IMR-90 (cell line): ENCODE measurements at regions not wholly inside any gene's neighbourhood (a gene's known extent, or its start where the extent isn't known, plus 50 kb on each side); places are given as distances from the start of the nearest gene placed in this dataset.

Experiments used
- ATAC-seq: fragments of 200-7000 bp; cut with Tn5 transposase; 2 replicates; pipeline ENCODE4 v1.9.1; 2020; ENCODE audit warnings: low read depth, mild to moderate bottlenecking, moderate library complexity
- BruUV-seq: library from RNA; stranded (reverse); fragments of 400-500 nt; replicated peaks from 2 replicates; lab custom pipeline; 2021; lab: Mats Ljungman, UMichigan
- CTCF ChIA-PET: fragments of 300-600 bp; formaldehyde crosslinking; extraction: SDS; loops from one replicate; lab custom pipeline; 2021; ENCODE audit warnings: antibody characterized with exemption; lab: Yijun Ruan, JAX
- POLR2A ChIA-PET: fragments of 300-600 bp; sonication (Branson Sonifier 250); formaldehyde crosslinking; loops from one replicate; lab custom pipeline; 2022; ENCODE audit warnings: antibody characterized with exemption; ENCODE audit not compliant: unreplicated experiment; lab: Charles Lee
- DNase-seq: peaks from one replicate; pipeline ENCODE4 v3.0.0; 2013
- H2AFZ ChIP-seq: replicated peaks from 2 replicates; pipeline ENCODE3; 2013; ENCODE audit warnings: low read length, mild to moderate bottlenecking; ENCODE audit not compliant: poor library complexity
- H2AK5ac ChIP-seq: 2 replicates; pipeline ENCODE4 v1.6.1; 2013; ENCODE audit warnings: low read depth, low read length, inconsistent platforms
- H2AK9ac ChIP-seq: replicated peaks from 2 replicates; pipeline ENCODE3; 2013; ENCODE audit warnings: mild to moderate bottlenecking, low read depth, low read length, moderate library complexity; ENCODE audit not compliant: poor library complexity
- H2BK120ac ChIP-seq: 2 replicates; pipeline ENCODE4 v1.6.1; 2013; ENCODE audit warnings: low read depth, low read length, inconsistent platforms
- H2BK15ac ChIP-seq: 3 replicates; pipeline ENCODE4 v1.6.1; 2013; ENCODE audit warnings: low read depth, low read length, inconsistent platforms
- H2BK20ac ChIP-seq: 2 replicates; pipeline ENCODE4 v1.6.1; 2013; ENCODE audit warnings: low read depth, mild to moderate bottlenecking, inconsistent platforms, low read length, moderate library complexity
- H2BK5ac ChIP-seq: 2 replicates; pipeline ENCODE4 v1.6.1; 2013; ENCODE audit warnings: mild to moderate bottlenecking, low read depth, low read length, inconsistent platforms; ENCODE audit not compliant: poor library complexity, severe bottlenecking
- H3K14ac ChIP-seq: replicated peaks from 2 replicates; pipeline ENCODE4 v1.6.1; 2013; ENCODE audit warnings: low read depth, low read length, inconsistent platforms
- H3K18ac ChIP-seq: 2 replicates; pipeline ENCODE4 v1.6.1; 2013; ENCODE audit warnings: low read depth, low read length, control low read depth
- H3K23ac ChIP-seq: 2 replicates; pipeline ENCODE4 v1.6.1; 2013; ENCODE audit warnings: low read depth, low read length, inconsistent platforms
- H3K27ac ChIP-seq: 2 replicates; pipeline ENCODE4 v1.5.1; 2013; ENCODE audit warnings: mild to moderate bottlenecking, control low read depth, low read length; ENCODE audit not compliant: insufficient read depth
- H3K27me3 ChIP-seq: 2 replicates; pipeline ENCODE4 v1.6.1; 2013; ENCODE audit warnings: low read length; ENCODE audit not compliant: control insufficient read depth, insufficient read depth
- H3K36me3 ChIP-seq: 2 replicates; pipeline ENCODE4 v1.6.1; 2013; ENCODE audit warnings: low read length, mixed read lengths; ENCODE audit not compliant: control insufficient read depth, insufficient read depth
- H3K4ac ChIP-seq: 2 replicates; pipeline ENCODE4 v1.6.1; 2013; ENCODE audit warnings: low read depth, low read length, inconsistent platforms
- H3K4me1 ChIP-seq: 2 replicates; pipeline ENCODE4 v1.6.1; 2013; ENCODE audit warnings: low read length, mixed read lengths; ENCODE audit not compliant: control insufficient read depth, insufficient read depth
- H3K4me2 ChIP-seq: 2 replicates; pipeline ENCODE4 v1.6.1; 2013; ENCODE audit warnings: low read depth, mild to moderate bottlenecking, control low read depth, low read length, moderate library complexity
- H3K4me3 ChIP-seq: 2 replicates; pipeline ENCODE4 v1.5.1; 2013; ENCODE audit warnings: low read depth, mild to moderate bottlenecking, control low read depth, low read length, moderate library complexity; ENCODE audit not compliant: insufficient read depth
- H3K56ac ChIP-seq: 2 replicates; pipeline ENCODE4 v1.6.1; 2013; ENCODE audit warnings: low read length, inconsistent platforms; ENCODE audit not compliant: insufficient read depth; ENCODE audit errors: extremely low read depth
- H3K79me1 ChIP-seq, 2 experiments: 2 replicates each; pipeline ENCODE4 v1.6.1; 2013; ENCODE audit warnings: low read length in 2 of 2, inconsistent platforms in 1 of 2, low read depth in 1 of 2
- H3K9ac ChIP-seq: 2 replicates; pipeline ENCODE4 v1.6.1; 2013; ENCODE audit warnings: low read depth, low read length, control low read depth
- H3K9me1 ChIP-seq: 2 replicates; pipeline ENCODE4 v1.6.1; 2013; ENCODE audit warnings: low read length, inconsistent platforms; ENCODE audit not compliant: insufficient read depth
- H3K9me3 ChIP-seq: 2 replicates; pipeline ENCODE4 v1.6.1; 2013; ENCODE audit warnings: low read length; ENCODE audit not compliant: control insufficient read depth, insufficient read depth
- H4K20me1 ChIP-seq: 2 replicates; pipeline ENCODE4 v1.6.1; 2013; ENCODE audit warnings: low read length, inconsistent platforms; ENCODE audit not compliant: insufficient read depth
- H4K5ac ChIP-seq: 2 replicates; pipeline ENCODE4 v1.6.1; 2013; ENCODE audit warnings: mild to moderate bottlenecking, low read depth, low read length, control low read depth
- H4K8ac ChIP-seq, 2 experiments: 2 replicates each; pipeline ENCODE4 v1.6.1; 2013; ENCODE audit warnings: low read depth in 2 of 2, low read length in 2 of 2, control low read depth in 1 of 2, inconsistent platforms in 1 of 2
- H4K91ac ChIP-seq: 2 replicates; pipeline ENCODE4 v1.6.1; 2013; ENCODE audit warnings: low read depth, low read length, inconsistent platforms; ENCODE audit not compliant: insufficient read depth
- BHLHE40 ChIP-seq: fragments of 150-350 bp; IDR thresholded peaks from 2 replicates; pipeline ENCODE4 v1.6.1; 2016; ENCODE audit warnings: mild to moderate bottlenecking, low read depth, low read length
- CEBPB ChIP-seq: IDR thresholded peaks from 2 replicates; pipeline ENCODE4 v1.6.1; 2012; ENCODE audit warnings: low read depth, low read length, improper control_type of control experiment
- CHD1 ChIP-seq: IDR thresholded peaks from 2 replicates; pipeline ENCODE4 v1.6.1; 2012; ENCODE audit warnings: low read depth, low read length, improper control_type of control experiment
- FOS ChIP-seq: fragments of 150-350 bp; IDR thresholded peaks from 2 replicates; pipeline ENCODE4 v1.6.1; 2016; ENCODE audit warnings: low read depth, low read length
- NFE2L2 ChIP-seq: fragments of 150-350 bp; IDR thresholded peaks from 2 replicates; pipeline ENCODE4 v1.6.1; 2016; ENCODE audit warnings: low read depth, mild to moderate bottlenecking, low read length
- RAD21 ChIP-seq: IDR thresholded peaks from 2 replicates; pipeline ENCODE4 v1.6.1; 2012; ENCODE audit warnings: low read length, improper control_type of control experiment
- SMC3 ChIP-seq: fragments of 150-350 bp; IDR thresholded peaks from 2 replicates; pipeline ENCODE4 v1.6.1; 2016; ENCODE audit warnings: low read depth, mild to moderate bottlenecking, antibody characterized with exemption, low read length, moderate library complexity
- WGBS, 2 experiments: methylation state at CpG; one replicate each; pipeline versions ENCODE4 v1.1.5 to v1.1.7; 2013; ENCODE audit warnings: missing lambda C conversion rate in 2 of 2; ENCODE audit not compliant: insufficient read length in 1 of 2; ENCODE audit errors: extremely low coverage in 2 of 2; 5-methylcytosine and 5-hydroxymethylcytosine counted together
- dilution Hi-C: fragments of 300-500 bp; cut with HindIII; formaldehyde crosslinking; loops from one replicate; pipeline ENCODE4 v1.14.3; 2018; ENCODE audit warnings: low sequenced_read_pairs; ENCODE audit not compliant: unreplicated experiment
- in situ Hi-C: fragments of 300-500 bp; cut with MboI; formaldehyde crosslinking; loops from 3 replicates; pipeline ENCODE4 v1.14.3; 2019; ENCODE audit warnings: low sequenced_read_pairs, inconsistent platforms, mixed read lengths
- intact Hi-C: fragments of 100-400 bp; cut with micrococcal nuclease; formaldehyde crosslinking; loops from 2 replicates; pipeline ENCODE4 v1.10.0; 2022
- TF ChIP-seq, protein P1 (sequence below): fragments of 150-350 bp; IDR thresholded peaks from 2 replicates; pipeline ENCODE4 v1.6.1; 2017; ENCODE audit warnings: mild to moderate bottlenecking, antibody characterized with exemption, low read length, low read depth

GRCh38 chr4:33924811-33925210, 2319.5 kb downstream of the ARAP2 start:
- H4K20me1 ChIP-seq, result no peaks in the 10 kb centered on the region
- intact Hi-C loops (no loop called here), dilution Hi-C loops (no loop called here), in situ Hi-C loops (no loop called here)
- no CpG with 5 or more reads among the region's 1 CpG for WGBS, 2 experiments
- DNase-seq (no peak), ATAC-seq (no peak)
- H2BK20ac ChIP-seq, result no peak overlapping the region
- H3K27ac ChIP-seq, result no peak overlapping the region
- H3K4me1 ChIP-seq, result no peaks in the 10 kb centered on the region
- H3K14ac ChIP-seq, result no peak overlapping the region
- BruUV-seq, result no TSS peak
- no peak overlapping the region for H2AK5ac ChIP-seq
- H3K18ac ChIP-seq, result no peak overlapping the region
- CTCF ChIA-PET, result interaction anchor here (0.5 kb wide), 1 partner anchor 340 kb away, joined by 3 read pairs; no protein-coding TSS in a partner anchor
- no peak overlapping the region for H3K4me2 ChIP-seq
- no peak overlapping the region for H2AK9ac ChIP-seq
- no peak overlapping the region for H2BK15ac ChIP-seq
- H3K79me1 ChIP-seq, result no peaks in the 10 kb centered on the region
- H3K56ac ChIP-seq, result no peak overlapping the region
- no peak overlapping the region for H4K91ac ChIP-seq
- POLR2A ChIA-PET, result no interaction called here
- H4K5ac ChIP-seq, result no peak overlapping the region
- H3K4me3 ChIP-seq, result no peak overlapping the region
- no peaks in the 10 kb centered on the region for H3K9me1 ChIP-seq
- no peak overlapping the region for H2BK5ac ChIP-seq
- H3K36me3 ChIP-seq, result no peaks in the 10 kb centered on the region
- H4K8ac ChIP-seq, result no peak overlapping the region
- no peaks in the 10 kb centered on the region for H3K9me3 ChIP-seq
- no peak overlapping the region for H2AFZ ChIP-seq
- TF ChIP-seq RAD21 (no peak), FOS (no peak), CEBPB (no peak), CHD1 (no peak), NFE2L2 (no peak), BHLHE40 (no peak), SMC3 (no peak)
- TF ChIP-seq, protein P1, sequence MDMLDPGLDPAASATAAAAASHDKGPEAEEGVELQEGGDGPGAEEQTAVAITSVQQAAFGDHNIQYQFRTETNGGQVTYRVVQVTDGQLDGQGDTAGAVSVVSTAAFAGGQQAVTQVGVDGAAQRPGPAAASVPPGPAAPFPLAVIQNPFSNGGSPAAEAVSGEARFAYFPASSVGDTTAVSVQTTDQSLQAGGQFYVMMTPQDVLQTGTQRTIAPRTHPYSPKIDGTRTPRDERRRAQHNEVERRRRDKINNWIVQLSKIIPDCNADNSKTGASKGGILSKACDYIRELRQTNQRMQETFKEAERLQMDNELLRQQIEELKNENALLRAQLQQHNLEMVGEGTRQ, result no peak
- H3K9ac ChIP-seq, result no peak overlapping the region
- no peak overlapping the region for H3K4ac ChIP-seq
- no peaks in the 10 kb centered on the region for H3K27me3 ChIP-seq
- H3K23ac ChIP-seq, result no peak overlapping the region
- H2BK120ac ChIP-seq, result no peak overlapping the region
